ENCODE measurements at regions not wholly inside any gene's neighbourhood (a gene's known extent, or its start where the extent isn't known, plus 50 kb on each side); places are given as distances from the start of the nearest gene placed in this dataset.

GRCh38 chr6:92479831-92480230 is 939.5 kb downstream of the EPHA7 start:
- Mint-ChIP-seq H3K4me1 (no peaks in the 10 kb centered on the region), H3K27ac (no peak overlapping the region), H3K27me3 (ENCODE audit: low read depth) (no peaks in the 10 kb centered on the region), H3K9me3 (no peaks in the 10 kb centered on the region; a peak in 2 of 5 replicates), H3K4me3 (no peak overlapping the region), H3K36me3 (ENCODE audit: insufficient read depth in 1 of 3, low read depth in 3 of 3) (no peaks in the 10 kb centered on the region; a peak in 1 of 7 replicates)
- Histone ChIP-seq H3K4ac (ENCODE audit: low read depth, low read length) (no peak overlapping the region), H3K56ac (ENCODE audit: insufficient read length, low read depth, low read length) (no peak overlapping the region), H4K5ac (ENCODE audit: insufficient read length, low read depth, low read length) (no peak overlapping the region), H3K14ac (ENCODE audit: insufficient read depth, low read length) (no peak overlapping the region), H2BK15ac (ENCODE audit: low read depth, low read length) (no peak overlapping the region), H2BK20ac (ENCODE audit: low read depth, low read length, poor library complexity, severe bottlenecking) (no peak overlapping the region), H2AK5ac (ENCODE audit: insufficient read length, low read length) (no peak overlapping the region), H2BK120ac (ENCODE audit: low read depth, low read length, poor library complexity, severe bottlenecking) (no peak overlapping the region), H3K23ac (ENCODE audit: insufficient read length, low read depth, low read length) (no peak overlapping the region), H3K18ac (ENCODE audit: insufficient read length, low read depth, low read length) (no peak overlapping the region), H4K8ac (replicated peaks; ENCODE audit: insufficient read length, low read depth, low read length) (no peak overlapping the region), H2AFZ (ENCODE audit: low read length) (no peak overlapping the region), H3K27me3 (ENCODE audit: insufficient read depth, low read length) (no peaks in the 10 kb centered on the region), H3K79me2 (ENCODE audit: insufficient read depth, low read length) (no peaks in the 10 kb centered on the region), H3K9me3 (ENCODE audit: control insufficient read depth, low read depth, low read length) (no peaks in the 10 kb centered on the region), H3K79me1 (ENCODE audit: insufficient read depth, low read depth, low read length, poor library complexity, severe bottlenecking) (no peaks in the 10 kb centered on the region), H3K4me1 (ENCODE audit: insufficient read depth, low read length) (no peaks in the 10 kb centered on the region), H3K23me2 (ENCODE audit: insufficient read length, low read depth, low read length, poor library complexity, severe bottlenecking) (no peaks in the 10 kb centered on the region), H4K20me1 (ENCODE audit: control insufficient read depth, insufficient read depth, insufficient read length) (no peaks in the 10 kb centered on the region), H4K91ac (ENCODE audit: insufficient read length, low read depth, low read length) (no peak overlapping the region), H2BK12ac (ENCODE audit: insufficient read length, low read depth, low read length) (no peak overlapping the region), H3K9ac (ENCODE audit: extremely low read depth, insufficient read length, low read length) (no peak overlapping the region), H3K27ac (ENCODE audit: insufficient read length, low read depth, low read length) (no peak overlapping the region), H3K4me2 (ENCODE audit: insufficient read depth, insufficient read length, low read length) (no peak overlapping the region), H3T11ph (ENCODE audit: low read length) (no peak overlapping the region), H2BK5ac (ENCODE audit: insufficient read length, low read length) (no peak overlapping the region)
- TF ChIP-seq CTCF (conservative IDR thresholded peaks at IDR 0.05): no peak
- DNase-seq: no peak
- WGBS (ENCODE audit: extremely low coverage, insufficient read length, low lambda C conversion rate): no CpG with 5 or more reads among the region's 1 CpG

All from H9 (cell line).